Cardiac muscle cell (in vitro differentiated cells and primary cell): ENCODE measurements at regions not wholly inside any gene's neighbourhood (a gene's known extent, or its start where the extent isn't known, plus 50 kb on each side); places are given as distances from the start of the nearest gene placed in this dataset.

Experiments
- DNase-seq, 2 donors: peaks; one replicate each; pipeline versions ENCODE4 v3.0.0 to v3.0.0-alpha.2; 2010 to 2017; ENCODE audit warnings: low read depth in 1 of 2, low spot score in 1 of 2
- H3K27ac ChIP-seq: fragments of 200-600 bp; sonication (generic); 2 replicates; pipeline ENCODE4 v1.5.1; 2016
- H3K27me3 ChIP-seq: fragments of 200-600 bp; sonication (generic); 2 replicates; pipeline ENCODE4 v1.6.0; 2016; ENCODE audit warnings: control low read depth
- H3K36me3 ChIP-seq: fragments of 200-600 bp; sonication (generic); 2 replicates; pipeline ENCODE4 v1.5.1; 2016; ENCODE audit warnings: control low read depth
- H3K4me1 ChIP-seq: fragments of 200-600 bp; sonication (generic); 2 replicates; pipeline ENCODE4 v1.8.1; 2017; ENCODE audit warnings: low read depth, mild to moderate bottlenecking, mixed run types
- H3K4me3 ChIP-seq: fragments of 200-600 bp; sonication (generic); 2 replicates; pipeline ENCODE4 v1.5.1; 2016; ENCODE audit warnings: mild to moderate bottlenecking
- H3K9me3 ChIP-seq: fragments of 200-600 bp; sonication (generic); 2 replicates; pipeline ENCODE4 v1.5.1; 2017; ENCODE audit warnings: low read depth, mild to moderate bottlenecking, control low read depth
- CTCF ChIP-seq: IDR thresholded peaks from 2 replicates; pipeline ENCODE4 v1.5.1; 2012; ENCODE audit warnings: low read depth, mild to moderate bottlenecking, low read length

GRCh38 chr16:51898872-51899271, 648.1 kb downstream of the TOX3 start:
- no peak for TF ChIP-seq CTCF
- H3K27me3 ChIP-seq: no peaks in the 10 kb centered on the region

GRCh38 chr16:51896013-51896412, 650.9 kb downstream of the TOX3 start:
- Histone ChIP-seq H3K27me3 (no peaks in the 10 kb centered on the region), H3K4me3 (no peak overlapping the region), H3K4me1 (peaks cover 3% of the 10 kb centered on the region), H3K27ac (no peak overlapping the region), H3K36me3 (no peaks in the 10 kb centered on the region), H3K9me3 (no peaks in the 10 kb centered on the region)
- DNase-seq: no peak
- no peak for TF ChIP-seq CTCF

More at GRCh38 chr16:51898872-51899271, 648.1 kb downstream of the TOX3 start:
- peaks cover 2% of the 10 kb centered on the region for H3K9me3 ChIP-seq
- no peak for DNase-seq
- H3K4me1 ChIP-seq: no peaks in the 10 kb centered on the region
- H3K36me3 ChIP-seq: no peaks in the 10 kb centered on the region
- no peak overlapping the region for H3K4me3 ChIP-seq
- H3K27ac ChIP-seq: no peak overlapping the region

- no peak for TF ChIP-seq CTCF
- no peak overlapping the region for H3K27ac ChIP-seq
- peaks cover 3% of the 10 kb centered on the region for H3K4me1 ChIP-seq
- H3K36me3 ChIP-seq: no peaks in the 10 kb centered on the region
- H3K4me3 ChIP-seq: no peak overlapping the region
- H3K27me3 ChIP-seq: no peaks in the 10 kb centered on the region
- no peaks in the 10 kb centered on the region for H3K9me3 ChIP-seq
- no peak for DNase-seq
Measured at GRCh38 chr16:51892293-51893007, 654.5 kb downstream of the TOX3 start.

GRCh38 chr16:51888534-51888933, 658.4 kb downstream of the TOX3 start:
- DNase-seq: no peak
- Histone ChIP-seq H3K36me3 (no peaks in the 10 kb centered on the region), H3K27ac (no peak overlapping the region)

GRCh38 chr16:51888016-51888415, 658.9 kb downstream of the TOX3 start:
- Histone ChIP-seq H3K27me3 (no peaks in the 10 kb centered on the region), H3K4me1 (peaks cover 2% of the 10 kb centered on the region), H3K4me3 (no peak overlapping the region), H3K9me3 (no peaks in the 10 kb centered on the region), H3K36me3 (no peaks in the 10 kb centered on the region), H3K27ac (no peak overlapping the region)
- DNase-seq: no peak
- TF ChIP-seq CTCF: no peak

More at GRCh38 chr16:51888534-51888933, 658.4 kb downstream of the TOX3 start:
- no peaks in the 10 kb centered on the region for H3K27me3 ChIP-seq
- H3K4me1 ChIP-seq: peaks cover 3% of the 10 kb centered on the region
- no peaks in the 10 kb centered on the region for H3K9me3 ChIP-seq
- no peak for TF ChIP-seq CTCF
- no peak overlapping the region for H3K4me3 ChIP-seq
